Astrocyte of the cerebellum (primary cell): ENCODE measurements at regions not wholly inside any gene's neighbourhood (a gene's known extent, or its start where the extent isn't known, plus 50 kb on each side); places are given as distances from the start of the nearest gene placed in this dataset.

ENCODE experiments used
- DNase-seq: peaks from one replicate; pipeline ENCODE4 v3.0.0-alpha.2; 2011; ENCODE audit warnings: low read depth
- H3K4me3 ChIP-seq: 2 replicates; pipeline ENCODE4 v1.5.1; 2011; ENCODE audit warnings: mild to moderate bottlenecking, low read depth, low read length, moderate library complexity
- in situ Hi-C: cut with HindIII; loops from 2 replicates; pipeline ENCODE4 v1.10.0; 2017; ENCODE audit warnings: low sequenced_read_pairs
- TF ChIP-seq, protein P1 (sequence below): IDR thresholded peaks from 2 replicates; pipeline ENCODE4 v1.5.1; 2012; ENCODE audit warnings: low read length, low read depth, moderate library complexity, mild to moderate bottlenecking; ENCODE audit errors: missing control alignments

DNA sequence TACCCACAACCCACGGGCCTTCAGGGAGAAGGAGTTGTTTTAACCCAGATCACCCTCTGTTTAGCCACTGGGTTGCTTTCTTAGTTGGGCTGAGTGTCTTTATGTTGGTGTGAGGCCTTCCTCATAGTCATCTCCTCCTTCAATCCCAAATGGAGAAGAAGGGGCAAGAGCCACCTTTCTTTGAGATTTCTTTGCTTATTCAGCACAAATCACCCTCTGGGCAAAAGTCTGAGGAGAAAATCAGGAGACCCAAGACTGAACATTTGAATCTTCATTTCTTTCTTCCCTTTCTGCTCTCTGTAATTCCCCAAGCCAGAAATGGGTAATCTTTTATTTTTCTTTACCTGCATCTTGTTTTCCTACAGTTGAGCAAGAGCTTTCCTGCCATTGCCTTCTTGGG lies 329.0 kb downstream of the TLE4 start:
- no peak overlapping the region for H3K4me3 ChIP-seq
- in situ Hi-C loops, result no loop called here
- no peak for DNase-seq
- TF ChIP-seq, protein P1, sequence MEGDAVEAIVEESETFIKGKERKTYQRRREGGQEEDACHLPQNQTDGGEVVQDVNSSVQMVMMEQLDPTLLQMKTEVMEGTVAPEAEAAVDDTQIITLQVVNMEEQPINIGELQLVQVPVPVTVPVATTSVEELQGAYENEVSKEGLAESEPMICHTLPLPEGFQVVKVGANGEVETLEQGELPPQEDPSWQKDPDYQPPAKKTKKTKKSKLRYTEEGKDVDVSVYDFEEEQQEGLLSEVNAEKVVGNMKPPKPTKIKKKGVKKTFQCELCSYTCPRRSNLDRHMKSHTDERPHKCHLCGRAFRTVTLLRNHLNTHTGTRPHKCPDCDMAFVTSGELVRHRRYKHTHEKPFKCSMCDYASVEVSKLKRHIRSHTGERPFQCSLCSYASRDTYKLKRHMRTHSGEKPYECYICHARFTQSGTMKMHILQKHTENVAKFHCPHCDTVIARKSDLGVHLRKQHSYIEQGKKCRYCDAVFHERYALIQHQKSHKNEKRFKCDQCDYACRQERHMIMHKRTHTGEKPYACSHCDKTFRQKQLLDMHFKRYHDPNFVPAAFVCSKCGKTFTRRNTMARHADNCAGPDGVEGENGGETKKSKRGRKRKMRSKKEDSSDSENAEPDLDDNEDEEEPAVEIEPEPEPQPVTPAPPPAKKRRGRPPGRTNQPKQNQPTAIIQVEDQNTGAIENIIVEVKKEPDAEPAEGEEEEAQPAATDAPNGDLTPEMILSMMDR, result no peak

DNA sequence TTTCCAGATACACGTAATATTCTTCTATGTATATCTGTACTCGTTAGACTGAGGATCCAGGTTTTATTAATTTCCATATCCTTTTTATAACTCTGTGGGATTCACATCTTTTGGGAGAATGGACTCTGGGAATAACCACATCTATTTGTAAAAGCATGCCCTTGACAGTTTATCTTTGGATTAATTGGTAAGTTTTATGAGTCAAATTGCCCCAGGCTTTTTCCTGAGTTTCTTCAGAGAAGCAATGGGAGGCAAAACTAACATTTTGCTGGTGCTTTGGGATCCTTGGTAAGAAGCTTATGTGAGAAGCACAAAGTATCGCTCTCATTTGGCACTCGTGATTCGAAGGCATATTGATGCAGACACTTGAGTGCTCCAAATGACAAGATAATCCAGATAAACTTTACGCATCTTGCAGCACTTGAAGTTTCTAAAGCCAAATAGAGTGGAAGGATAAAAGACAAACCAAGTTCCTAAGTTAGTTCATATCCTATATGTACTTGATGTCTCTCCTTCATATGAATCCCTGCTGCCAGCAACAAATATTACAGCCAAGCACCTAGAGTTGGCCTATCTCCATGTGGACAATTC lies 324.7 kb downstream of the TLE4 start:
- in situ Hi-C loops, result no loop called here
- H3K4me3 ChIP-seq, result no peak overlapping the region
- TF ChIP-seq, protein P1, result no peak
- peak; percentile 15 for DNase-seq

DNA sequence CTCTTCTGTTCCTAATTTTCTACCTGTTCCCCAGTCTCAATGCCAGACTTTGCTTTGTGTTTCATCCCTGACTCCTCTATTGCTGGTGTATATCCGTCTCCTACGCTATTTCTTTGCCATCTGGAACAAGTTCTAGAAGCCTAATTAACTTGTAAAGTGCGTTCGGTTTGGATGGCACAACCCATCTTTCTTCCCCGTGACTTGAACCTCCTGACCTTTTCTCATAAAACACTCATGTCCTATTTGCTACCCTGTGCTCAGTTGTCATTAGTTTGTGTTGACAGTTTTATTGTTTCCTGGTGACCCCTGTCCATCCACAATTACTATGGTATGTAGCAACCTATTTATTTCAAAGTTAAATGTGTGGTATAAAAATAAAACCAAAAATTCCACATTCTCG lies 323.5 kb downstream of the TLE4 start:
- TF ChIP-seq, protein P1, result no peak
- no peak overlapping the region for H3K4me3 ChIP-seq
- DNase-seq, result no peak
- in situ Hi-C loops, result no loop called here

DNA sequence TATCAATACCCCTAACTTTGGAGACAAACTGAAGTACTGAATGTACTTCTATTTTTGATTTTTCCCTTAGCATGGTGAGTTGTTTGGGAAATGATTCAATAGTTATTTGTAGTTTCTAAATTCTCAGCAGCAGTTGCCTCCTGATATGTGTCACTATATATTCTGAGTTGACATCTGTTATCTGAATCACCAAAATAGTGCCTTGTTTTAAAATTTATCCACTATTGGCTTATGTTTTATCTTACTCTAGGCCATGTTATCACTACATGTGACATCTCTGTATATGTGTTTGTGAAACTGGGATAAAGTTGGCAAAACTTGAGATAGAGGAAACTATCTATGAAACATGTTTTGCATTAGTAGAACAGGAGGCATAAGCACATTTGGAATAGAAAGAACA lies 317.6 kb downstream of the TLE4 start:
- in situ Hi-C loops, result no loop called here
- TF ChIP-seq, protein P1, result no peak
- DNase-seq, result no peak
- no peak overlapping the region for H3K4me3 ChIP-seq

DNA sequence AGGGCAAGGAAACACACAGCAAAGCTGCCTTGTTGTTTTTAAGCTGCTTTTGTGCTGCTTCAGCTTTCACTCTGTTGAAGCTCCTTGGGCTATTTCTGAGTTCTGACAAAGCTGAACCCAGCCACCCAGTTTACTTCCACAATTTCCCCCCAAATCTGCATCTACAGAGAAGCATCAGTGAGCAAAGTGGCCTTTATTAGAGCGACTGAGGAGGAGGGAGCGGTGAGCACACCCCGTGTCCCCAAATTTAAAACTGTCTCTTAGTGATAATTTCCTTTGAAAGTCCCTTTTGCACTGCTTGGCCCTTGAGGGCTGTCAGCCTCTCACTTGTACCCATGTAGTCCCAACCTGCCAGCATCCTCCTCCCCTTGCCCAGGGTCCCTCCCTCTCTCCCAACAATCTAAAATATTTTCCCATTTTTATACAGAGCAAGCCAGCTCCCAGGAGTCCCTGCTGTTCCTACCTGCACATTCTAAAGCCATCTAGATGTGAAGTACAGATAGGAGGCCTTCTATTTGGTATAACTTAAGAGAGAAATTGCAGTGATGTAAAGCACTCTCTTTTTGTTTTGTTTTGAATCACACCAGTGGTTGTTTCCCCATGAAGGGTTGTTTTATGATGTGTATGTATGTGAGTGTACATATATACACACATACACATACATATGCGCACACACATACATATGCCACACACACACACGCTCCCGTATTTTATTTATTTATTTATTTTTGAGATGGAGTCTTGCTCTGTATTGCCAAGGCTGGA lies 313.5 kb downstream of the TLE4 start:
- in situ Hi-C loops, result no loop called here
- no peak for DNase-seq
- TF ChIP-seq, protein P1, result no peak

DNA sequence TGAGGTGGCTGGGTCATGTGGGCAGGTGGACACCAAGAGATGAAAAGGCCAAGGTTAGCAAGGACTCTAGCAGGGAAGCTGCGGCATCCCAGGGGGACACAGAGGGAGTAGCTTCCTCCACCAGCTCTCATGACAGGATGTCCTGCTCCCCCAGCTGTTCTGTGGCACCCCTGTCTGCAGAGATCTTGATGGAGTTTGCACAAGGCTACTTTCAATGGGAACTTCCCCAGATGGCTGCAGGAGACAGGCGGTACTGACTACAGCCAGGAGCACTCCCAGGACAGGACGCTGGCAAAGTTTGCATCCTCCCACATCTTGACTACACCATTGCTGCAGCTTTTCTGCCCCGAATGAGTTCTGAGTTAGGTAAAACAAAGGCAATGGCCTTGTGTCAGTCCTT lies 312.8 kb downstream of the TLE4 start:
- no peak for DNase-seq
- TF ChIP-seq, protein P1, result no peak
- in situ Hi-C loops, result no loop called here
- H3K4me3 ChIP-seq, result no peak overlapping the region

More for the DNA sequence above, 313.5 kb downstream of the TLE4 start:
- H3K4me3 ChIP-seq, result no peak overlapping the region
